ENCODE measurements at regions not wholly inside any gene's neighbourhood (a gene's known extent, or its start where the extent isn't known, plus 50 kb on each side); places are given as distances from the start of the nearest gene placed in this dataset.
"Not testable (repeated sequence)": the region's sequence is repeated elsewhere in the genome, so short reads cannot be mapped to it uniquely, and the experiment has no call there.

- H3K4me3 Mint-ChIP-seq: no peak overlapping the region
- no peaks in the 10 kb centered on the region for H3K4me1 ChIP-seq (ENCODE audit: control insufficient read depth, insufficient read depth, low read length)
Measured at GRCh38 chr11:86172894-86173293, 71.7 kb upstream of the EED start.

GRCh38 chr11:86171627-86172026 lies 72.9 kb upstream of the EED start:
- Mint-ChIP-seq H3K36me3 (no peaks in the 10 kb centered on the region), H3K27ac (no peak overlapping the region), H3K9me3 (no peaks in the 10 kb centered on the region), H3K27me3 (ENCODE audit: low read depth in 2 of 2) (peaks cover 0 to 3% of the 10 kb centered on the region in 2 donors), H3K4me1 (peaks cover 0 to 11% of the 10 kb centered on the region in 2 donors), H3K4me3 (no peak overlapping the region)
- DNase-seq: no peak
- no peak for TF ChIP-seq CTCF (IDR thresholded peaks at IDR 0.05)
- Histone ChIP-seq H3K4me1 (ENCODE audit: control insufficient read depth, insufficient read depth, low read length) (no peaks in the 10 kb centered on the region), H3K27me3 (ENCODE audit: control insufficient read depth, insufficient read depth, low read length) (no peaks in the 10 kb centered on the region), H3K4me3 (ENCODE audit: low read length) (no peak overlapping the region), H3K9me3 (ENCODE audit: control insufficient read depth, insufficient read depth, low read length) (no peaks in the 10 kb centered on the region), H3K27ac (ENCODE audit: low read length) (no peak overlapping the region), H3K36me3 (ENCODE audit: control insufficient read depth, insufficient read depth, low read length) (no peaks in the 10 kb centered on the region)
- WGBS (ENCODE audit: insufficient coverage): 84% methylated on average over 3 of the region's 4 CpGs
- ATAC-seq: no peak
- intact Hi-C loops (cut with micrococcal nuclease): no loop called here

More at GRCh38 chr11:86172894-86173293, 71.7 kb upstream of the EED start:
- 95% methylated on average over 1 of the region's 1 CpG for WGBS (ENCODE audit: insufficient coverage)
- H3K9me3 Mint-ChIP-seq: no peaks in the 10 kb centered on the region
- no peaks in the 10 kb centered on the region for H3K36me3 ChIP-seq (ENCODE audit: control insufficient read depth, insufficient read depth, low read length)
- H3K27ac Mint-ChIP-seq: no peak overlapping the region
- intact Hi-C loops (cut with micrococcal nuclease): no loop called here
- H3K27me3 ChIP-seq (ENCODE audit: control insufficient read depth, insufficient read depth, low read length): no peaks in the 10 kb centered on the region
- no peaks in the 10 kb centered on the region for H3K9me3 ChIP-seq (ENCODE audit: control insufficient read depth, insufficient read depth, low read length)
- ATAC-seq (no peak), DNase-seq (no peak)
- no peaks in the 10 kb centered on the region for H3K36me3 Mint-ChIP-seq
- H3K4me1 Mint-ChIP-seq: peaks cover 0 to 11% of the 10 kb centered on the region in 2 donors
- H3K27ac ChIP-seq (ENCODE audit: low read length): no peak overlapping the region
- no peak overlapping the region for H3K4me3 ChIP-seq (ENCODE audit: low read length)
- peaks cover 0 to 3% of the 10 kb centered on the region in 2 donors for H3K27me3 Mint-ChIP-seq (ENCODE audit: low read depth in 2 of 2)
- no peak for TF ChIP-seq CTCF (IDR thresholded peaks at IDR 0.05)

GRCh38 chr11:86167499-86168164 lies 76.9 kb upstream of the EED start:
- DNase-seq (no peak), ATAC-seq (no peak)
- H3K27ac Mint-ChIP-seq: no peak overlapping the region
- Histone ChIP-seq H3K9me3 (ENCODE audit: control insufficient read depth, insufficient read depth, low read length) (no peaks in the 10 kb centered on the region), H3K4me3 (ENCODE audit: low read length) (no peak overlapping the region), H3K36me3 (ENCODE audit: control insufficient read depth, insufficient read depth, low read length) (no peaks in the 10 kb centered on the region), H3K4me1 (ENCODE audit: control insufficient read depth, insufficient read depth, low read length) (no peaks in the 10 kb centered on the region), H3K27ac (ENCODE audit: low read length) (no peak overlapping the region), H3K27me3 (ENCODE audit: control insufficient read depth, insufficient read depth, low read length) (no peaks in the 10 kb centered on the region)
- no peaks in the 10 kb centered on the region for H3K36me3 Mint-ChIP-seq
- TF ChIP-seq CTCF (IDR thresholded peaks at IDR 0.05): no peak
- 100% methylated on average over 4 of the region's 4 CpGs for WGBS (ENCODE audit: insufficient coverage)
- intact Hi-C loops (cut with micrococcal nuclease): no loop called here
- H3K4me3 Mint-ChIP-seq: no peak overlapping the region
- peaks cover 0 to 2% of the 10 kb centered on the region in 2 donors for H3K27me3 Mint-ChIP-seq (ENCODE audit: low read depth in 2 of 2)
- peaks cover 0 to 6% of the 10 kb centered on the region in 2 donors for H3K4me1 Mint-ChIP-seq
- H3K9me3 Mint-ChIP-seq: no peaks in the 10 kb centered on the region

GRCh38 chr11:86166287-86166686 lies 78.3 kb upstream of the EED start:
- ATAC-seq; H3K27me3 Mint-ChIP-seq (ENCODE audit: low read depth in 2 of 2); H3K27me3 ChIP-seq (ENCODE audit: control insufficient read depth, insufficient read depth, low read length); H3K4me1 ChIP-seq (ENCODE audit: control insufficient read depth, insufficient read depth, low read length); H3K4me3 Mint-ChIP-seq; H3K9me3 Mint-ChIP-seq; H3K36me3 ChIP-seq (ENCODE audit: control insufficient read depth, insufficient read depth, low read length); H3K27ac ChIP-seq (ENCODE audit: low read length); H3K27ac Mint-ChIP-seq; H3K9me3 ChIP-seq (ENCODE audit: control insufficient read depth, insufficient read depth, low read length); intact Hi-C loops (cut with micrococcal nuclease); DNase-seq; H3K36me3 Mint-ChIP-seq; H3K4me3 ChIP-seq (ENCODE audit: low read length): not testable (repeated sequence)
- WGBS (ENCODE audit: insufficient coverage): no CpG with 5 or more reads among the region's 1 CpG
- H3K4me1 Mint-ChIP-seq: peaks cover 9 to 16% of the 10 kb centered on the region in 2 donors

All from natural killer cell (primary cell).